GM19240 (cell line): ENCODE measurements at regions not wholly inside any gene's neighbourhood (a gene's known extent, or its start where the extent isn't known, plus 50 kb on each side); places are given as distances from the start of the nearest gene placed in this dataset.

Source experiments
- DNase-seq: peaks from one replicate; pipeline ENCODE4 v3.0.0; 2011; ENCODE audit warnings: low spot score; ENCODE audit not compliant: insufficient read length

DNA sequence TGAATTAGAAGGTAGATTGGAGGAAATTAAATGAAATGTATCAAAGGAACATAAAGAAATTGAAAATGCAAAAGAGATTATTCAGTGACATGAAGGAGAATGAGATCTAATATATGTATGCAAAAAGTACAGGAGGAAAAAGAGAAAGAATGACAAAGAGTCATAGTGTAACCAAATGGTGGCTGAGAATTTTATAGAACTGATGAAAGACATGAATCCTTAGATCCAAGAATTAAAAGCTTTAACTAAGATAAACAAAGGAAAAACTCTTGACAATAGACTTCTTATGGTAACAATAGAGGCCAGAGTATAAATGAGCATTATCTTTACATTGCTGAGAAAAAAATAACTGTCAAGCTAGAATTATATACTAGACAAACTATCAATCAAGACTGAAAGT is 505.4 kb upstream of the CD180 start:
- DNase-seq, result no peak

- no peak for DNase-seq
Measured at GRCh38 chr5:67699560-67699959, 503.0 kb upstream of the CD180 start.

DNA sequence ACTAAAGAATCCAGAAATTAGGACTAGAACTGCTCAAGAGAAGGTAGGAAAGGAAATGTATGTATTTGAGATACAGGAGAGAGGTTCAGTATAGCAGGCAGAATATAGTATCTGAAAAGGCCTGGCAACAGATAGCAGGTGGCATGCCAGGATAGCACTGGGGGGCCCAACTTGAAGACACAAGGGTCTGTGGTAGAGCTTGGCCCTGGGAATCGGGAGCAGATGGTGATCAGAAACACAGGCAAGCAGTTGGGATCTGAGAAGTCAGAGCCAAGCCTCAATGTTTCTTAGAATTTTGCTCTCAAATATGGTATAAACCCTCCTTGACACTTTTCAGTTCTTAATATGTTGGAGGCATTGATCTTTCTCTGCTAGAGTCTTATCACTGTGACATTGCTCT is 499.8 kb upstream of the CD180 start:
- DNase-seq, result no peak

DNA sequence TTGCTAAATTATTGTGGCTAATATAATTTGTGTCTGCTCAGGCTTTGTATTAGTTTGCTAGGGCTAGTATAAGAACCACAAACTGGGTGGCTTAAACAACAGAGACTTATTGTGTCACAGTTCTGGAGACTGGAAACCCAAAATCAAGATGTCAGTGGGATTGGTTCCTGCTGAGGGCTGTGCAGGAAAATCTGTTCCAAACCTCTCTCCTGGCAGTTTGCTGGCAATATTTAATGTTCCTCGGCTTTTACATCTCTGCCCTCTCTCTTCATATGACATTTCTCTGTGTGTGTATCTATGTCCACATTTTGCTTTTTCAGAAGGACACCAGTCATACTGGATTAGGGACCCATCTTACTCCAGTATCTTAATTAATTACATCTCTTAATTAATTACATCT is 498.8 kb upstream of the CD180 start:
- no peak for DNase-seq

DNA sequence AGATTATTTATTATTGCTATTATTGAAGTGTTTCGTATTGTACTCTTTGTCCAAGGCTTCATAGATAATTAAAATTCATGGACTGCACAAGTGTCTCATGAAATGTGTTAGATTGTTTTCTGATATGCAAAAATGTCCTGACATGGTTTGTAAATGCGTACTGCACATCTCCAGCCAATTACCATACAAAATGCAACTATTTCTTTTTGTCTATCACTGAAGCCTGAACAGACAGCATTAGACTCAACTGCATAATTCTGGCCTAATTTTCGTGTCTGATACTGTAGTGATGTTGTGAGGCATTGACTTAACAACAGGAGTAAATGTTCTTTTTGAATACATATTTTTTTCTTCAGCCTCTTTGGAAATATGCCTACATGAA is 498.2 kb upstream of the CD180 start:
- DNase-seq, result no peak

- DNase-seq, result no peak
Measured at GRCh38 chr5:67693956-67694809, 497.6 kb upstream of the CD180 start.

GRCh38 chr5:67686746-67687145 is 490.1 kb upstream of the CD180 start:
- DNase-seq, result no peak

DNA sequence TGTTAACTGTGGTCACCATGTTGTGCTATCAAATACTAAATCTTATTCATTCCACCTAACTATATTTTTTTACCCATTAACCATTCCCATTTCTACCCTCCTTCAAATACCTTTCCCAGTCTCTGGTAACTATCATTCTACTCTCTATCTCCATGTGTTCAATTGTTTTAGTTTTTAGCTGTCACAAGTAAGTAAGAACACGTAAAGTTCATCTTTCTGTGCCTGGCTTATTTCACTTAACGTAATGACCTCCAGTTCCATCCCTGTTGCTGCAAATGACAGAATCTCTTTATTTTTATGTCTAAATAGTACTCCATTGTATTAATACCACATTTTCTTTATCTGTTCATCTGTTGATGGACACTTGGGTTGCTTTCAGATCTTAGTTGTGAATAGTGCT is 485.1 kb upstream of the CD180 start:
- no peak for DNase-seq

- no peak for DNase-seq
Measured at GRCh38 chr5:67680099-67680498, 483.5 kb upstream of the CD180 start.

GRCh38 chr5:67679184-67679841 is 482.7 kb upstream of the CD180 start:
- no peak for DNase-seq

DNA sequence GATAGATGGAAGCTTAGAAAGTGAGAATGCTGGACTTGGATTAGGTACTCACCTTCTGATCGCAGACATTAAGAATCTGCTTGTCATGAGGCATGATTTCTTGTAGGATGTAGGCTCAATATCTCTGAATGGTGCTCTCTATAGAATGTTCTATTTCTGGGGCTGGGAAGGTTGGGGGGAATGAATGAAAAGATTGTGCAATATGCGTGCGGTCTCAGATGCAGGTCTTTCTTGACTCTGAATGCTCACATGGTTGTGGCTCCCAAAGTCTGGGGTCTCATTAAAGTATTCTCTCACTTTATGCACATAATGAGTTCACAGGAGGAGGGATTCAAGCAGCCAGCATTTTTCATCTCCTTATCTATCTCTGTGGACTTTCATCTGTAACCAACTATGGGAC is 482.0 kb upstream of the CD180 start:
- no peak for DNase-seq

GRCh38 chr5:67677422-67677970 is 480.9 kb upstream of the CD180 start:
- no peak for DNase-seq

DNA sequence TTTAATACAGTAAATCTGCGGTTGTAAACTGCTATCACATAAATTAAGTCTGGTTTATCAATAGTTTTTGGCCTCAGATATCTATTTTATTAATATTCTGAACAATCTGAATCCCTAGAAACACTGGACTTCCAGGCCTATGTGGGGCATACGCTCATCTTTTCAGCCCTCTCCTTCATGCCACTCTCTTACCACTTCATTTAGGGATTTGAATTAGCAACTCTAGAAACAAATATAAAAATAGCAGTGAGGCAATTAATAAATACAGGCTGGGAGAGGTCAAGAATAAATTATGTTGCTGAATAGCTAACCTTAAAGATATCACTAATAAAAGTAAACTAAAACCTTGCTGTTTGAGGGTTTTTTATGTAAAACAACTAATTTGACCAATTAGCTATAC is 480.3 kb upstream of the CD180 start:
- DNase-seq, result no peak

DNA sequence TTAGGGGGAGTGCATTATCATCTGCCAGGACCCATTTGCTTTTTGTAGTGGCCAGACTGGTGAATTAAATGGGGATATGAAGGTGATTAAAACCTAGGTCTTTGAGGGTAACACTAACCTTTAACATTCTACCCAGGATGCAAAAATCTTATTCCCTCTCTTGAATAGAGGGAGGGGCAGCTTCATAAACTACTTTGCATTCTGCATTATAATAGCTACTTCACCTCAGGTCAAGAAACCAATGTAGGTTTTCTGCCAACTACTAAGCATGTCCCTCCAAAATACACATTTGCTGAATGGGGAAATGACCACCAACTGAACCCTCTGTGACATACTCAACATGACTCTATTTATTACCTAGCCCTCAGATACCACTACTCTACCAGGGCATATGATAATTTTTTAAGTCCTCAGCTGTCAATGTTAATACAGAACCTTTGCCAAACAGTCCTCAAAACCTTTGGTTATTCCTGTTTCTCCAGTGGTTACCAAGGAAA is 477.6 kb upstream of the CD180 start:
- no peak for DNase-seq

DNA sequence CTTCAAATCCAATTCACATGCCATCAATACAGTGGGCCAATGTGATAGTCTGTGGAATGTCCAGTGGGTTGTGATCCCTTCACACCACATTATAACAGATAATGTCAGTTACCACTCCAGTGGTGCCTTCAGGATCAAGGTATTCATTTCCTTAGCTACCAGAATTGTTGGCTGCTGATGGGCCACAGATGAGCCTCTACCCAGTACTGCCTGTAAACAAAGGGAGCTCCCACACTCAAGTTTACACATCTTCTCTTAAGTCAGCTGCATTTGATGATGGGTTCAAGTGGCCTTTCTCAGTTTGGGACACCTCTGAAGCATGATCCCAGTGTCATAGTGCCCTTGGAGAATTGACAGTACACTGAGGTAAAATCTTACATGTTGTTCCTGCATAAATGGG is 477.0 kb upstream of the CD180 start:
- DNase-seq, result no peak

DNA sequence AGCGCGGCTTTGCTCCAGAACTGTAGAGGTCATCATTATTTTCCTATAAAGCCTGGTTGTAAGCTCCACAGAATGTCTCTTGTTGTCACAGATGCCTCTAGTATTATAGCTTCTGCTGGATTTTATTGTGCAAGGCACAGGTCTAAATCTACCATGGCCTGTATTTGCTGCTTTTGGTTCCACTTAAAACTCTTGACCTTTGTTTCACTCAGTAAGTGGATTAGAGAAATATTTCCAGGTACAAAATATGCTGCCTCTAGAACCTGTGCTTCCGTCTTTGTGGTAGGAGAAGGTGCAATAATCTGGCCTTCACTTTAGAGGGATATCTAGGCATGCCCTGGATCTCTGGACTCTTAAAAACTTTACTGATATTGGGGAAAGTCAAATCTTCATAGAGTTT is 476.6 kb upstream of the CD180 start:
- no peak for DNase-seq

GRCh38 chr5:67672636-67673035 is 476.0 kb upstream of the CD180 start:
- no peak for DNase-seq

DNA sequence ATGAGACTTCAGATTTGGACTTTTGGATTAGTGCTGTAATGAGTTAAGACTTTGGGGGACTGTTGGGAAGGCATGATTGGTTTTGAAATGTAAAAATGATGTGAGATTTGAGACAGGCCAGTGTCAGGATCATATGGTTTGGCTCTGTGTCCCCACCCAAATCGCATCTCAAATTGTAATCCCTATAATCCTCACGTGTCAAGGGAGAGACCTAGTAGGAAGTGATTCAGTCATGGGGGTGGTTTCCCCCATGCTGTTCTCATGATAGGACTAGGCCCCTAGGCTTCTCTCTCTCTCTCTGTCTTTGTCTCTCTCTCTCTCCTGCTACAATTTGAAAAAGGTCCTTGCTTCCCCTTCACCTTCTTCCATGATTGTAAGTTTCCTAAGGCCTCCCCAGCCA is 473.3 kb upstream of the CD180 start:
- no peak for DNase-seq

DNA sequence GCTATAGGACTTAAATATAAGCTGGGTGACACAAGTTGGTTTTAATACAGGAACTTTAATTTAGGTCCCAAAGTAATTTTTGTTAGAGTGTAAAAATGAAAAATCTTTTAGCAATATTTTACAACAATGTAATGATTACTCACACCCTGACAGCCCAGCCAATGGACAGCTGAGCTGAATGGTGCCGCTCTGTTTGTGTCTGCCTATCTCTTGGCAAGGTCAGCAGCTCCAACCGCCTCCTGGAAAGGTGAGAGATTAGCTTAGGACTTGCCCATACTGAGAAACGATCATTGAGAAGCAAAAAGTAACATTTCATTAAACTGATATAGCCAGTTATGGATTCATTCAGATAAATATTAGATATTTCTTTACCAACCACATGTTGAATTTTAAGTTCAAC is 463.6 kb upstream of the CD180 start:
- no peak for DNase-seq

GRCh38 chr5:67659288-67659687 is 462.7 kb upstream of the CD180 start:
- DNase-seq, result no peak

DNA sequence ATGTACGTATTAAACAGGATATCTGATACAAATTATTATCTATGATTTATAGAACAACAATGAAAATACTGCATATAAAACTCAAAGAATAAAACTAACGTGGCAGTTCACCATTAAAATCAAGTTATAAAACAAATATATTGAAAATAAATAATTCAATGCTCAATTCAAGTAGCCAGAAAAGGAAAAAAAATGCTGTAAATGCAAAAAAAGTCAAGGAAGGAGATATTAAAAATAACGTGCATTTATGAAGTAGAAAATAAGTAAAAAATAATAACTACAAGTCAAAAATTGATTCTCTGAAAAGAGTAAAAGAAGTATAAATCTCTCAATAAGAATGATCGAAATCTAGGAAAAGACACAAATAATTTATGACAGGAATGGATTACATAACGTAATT is 460.5 kb upstream of the CD180 start:
- DNase-seq, result no peak

DNA sequence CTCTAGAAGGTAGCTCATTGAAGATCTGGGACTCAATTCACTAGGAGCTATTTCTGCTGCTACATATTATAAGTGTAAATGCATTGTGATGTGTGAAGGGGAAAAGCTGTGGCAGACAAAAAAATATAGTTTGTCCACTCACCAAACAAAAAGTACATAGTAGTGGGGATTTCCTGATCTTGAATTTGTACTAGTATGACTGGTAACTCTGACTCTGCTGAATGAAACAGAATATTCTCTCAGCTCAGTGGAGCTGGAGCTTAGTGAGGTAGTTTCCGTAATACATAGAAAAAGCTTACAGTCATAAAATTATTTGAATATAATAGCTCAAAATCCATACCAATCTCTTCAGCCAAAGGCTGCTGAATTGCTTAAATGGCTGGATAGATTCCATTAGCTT is 455.6 kb upstream of the CD180 start:
- no peak for DNase-seq

DNA sequence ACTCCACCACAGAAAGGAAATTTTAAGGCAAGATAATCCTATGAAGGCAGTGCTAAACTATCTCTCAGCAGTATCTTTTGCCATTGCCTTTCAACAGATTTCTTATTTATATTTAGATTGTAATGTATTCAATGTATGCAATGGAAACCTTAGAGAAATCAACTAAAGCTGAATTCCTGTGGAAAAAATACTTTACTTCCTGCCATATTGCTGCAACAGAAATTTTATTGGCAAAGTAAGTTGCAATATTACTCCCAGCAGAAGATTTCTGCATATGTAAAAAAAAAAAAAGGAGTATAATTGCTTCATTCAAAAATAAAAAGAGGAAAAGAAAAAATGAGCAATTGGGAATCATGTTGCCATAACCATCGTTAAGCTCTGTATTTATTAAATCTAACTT is 454.6 kb upstream of the CD180 start:
- DNase-seq, result no peak
